ENCODE measurements at regions not wholly inside any gene's neighbourhood (a gene's known extent, or its start where the extent isn't known, plus 50 kb on each side); places are given as distances from the start of the nearest gene placed in this dataset.

DNA sequence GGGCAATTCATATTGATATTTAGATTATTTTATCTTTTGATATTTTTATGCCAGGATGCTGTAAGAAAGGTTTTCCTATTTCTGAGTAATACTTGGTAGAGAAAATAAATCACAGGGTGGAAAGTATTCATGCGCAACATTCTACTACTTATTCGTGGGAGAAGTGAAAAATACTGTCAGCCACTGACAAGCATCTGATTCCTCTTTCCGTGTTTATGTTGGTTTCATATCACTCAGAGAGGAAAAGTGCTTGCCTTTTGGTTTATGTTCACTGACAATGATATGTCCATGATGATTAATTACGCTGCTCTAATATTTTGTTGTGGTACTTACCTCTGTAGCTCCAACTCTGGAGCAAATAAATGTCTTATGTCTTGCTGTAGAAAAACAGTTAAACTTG, 429.4 kb downstream of the EDEM1 start:
- TF ChIP-seq, protein P1, sequence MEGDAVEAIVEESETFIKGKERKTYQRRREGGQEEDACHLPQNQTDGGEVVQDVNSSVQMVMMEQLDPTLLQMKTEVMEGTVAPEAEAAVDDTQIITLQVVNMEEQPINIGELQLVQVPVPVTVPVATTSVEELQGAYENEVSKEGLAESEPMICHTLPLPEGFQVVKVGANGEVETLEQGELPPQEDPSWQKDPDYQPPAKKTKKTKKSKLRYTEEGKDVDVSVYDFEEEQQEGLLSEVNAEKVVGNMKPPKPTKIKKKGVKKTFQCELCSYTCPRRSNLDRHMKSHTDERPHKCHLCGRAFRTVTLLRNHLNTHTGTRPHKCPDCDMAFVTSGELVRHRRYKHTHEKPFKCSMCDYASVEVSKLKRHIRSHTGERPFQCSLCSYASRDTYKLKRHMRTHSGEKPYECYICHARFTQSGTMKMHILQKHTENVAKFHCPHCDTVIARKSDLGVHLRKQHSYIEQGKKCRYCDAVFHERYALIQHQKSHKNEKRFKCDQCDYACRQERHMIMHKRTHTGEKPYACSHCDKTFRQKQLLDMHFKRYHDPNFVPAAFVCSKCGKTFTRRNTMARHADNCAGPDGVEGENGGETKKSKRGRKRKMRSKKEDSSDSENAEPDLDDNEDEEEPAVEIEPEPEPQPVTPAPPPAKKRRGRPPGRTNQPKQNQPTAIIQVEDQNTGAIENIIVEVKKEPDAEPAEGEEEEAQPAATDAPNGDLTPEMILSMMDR (conservative IDR thresholded peaks at IDR 0.05): no peak
- no peak for TF ChIP-seq EZH2 (IDR thresholded peaks at IDR 0.05; ENCODE audit: low read depth)
